MM.1S (cell line): ENCODE measurements at regions not wholly inside any gene's neighbourhood (a gene's known extent, or its start where the extent isn't known, plus 50 kb on each side); places are given as distances from the start of the nearest gene placed in this dataset.

Experiments used
- DNase-seq: peaks from one replicate; pipeline ENCODE4 v3.0.0-alpha.2; 2015
- H2AFZ ChIP-seq: fragments of 300-600 bp; sonication (generic); 2 replicates; pipeline ENCODE4 v1.6.0; 2016; ENCODE audit warnings: antibody characterized with exemption, low read length
- H3F3A ChIP-seq: fragments of 300-600 bp; sonication (generic); 2 replicates; pipeline ENCODE4 v1.6.1; 2016; ENCODE audit warnings: mild to moderate bottlenecking, antibody characterized with exemption, low read length, moderate library complexity, mixed read lengths; ENCODE audit not compliant: insufficient read depth
- H3K27ac ChIP-seq: fragments of 300-600 bp; sonication (generic); 2 replicates; pipeline ENCODE4 v1.5.1; 2016; ENCODE audit warnings: mild to moderate bottlenecking, low read length
- H3K27me3 ChIP-seq: fragments of 300-600 bp; sonication (generic); replicated peaks from 2 replicates; pipeline ENCODE4 v1.6.0; 2016; ENCODE audit warnings: low read length; ENCODE audit not compliant: insufficient read depth
- H3K36me3 ChIP-seq: fragments of 300-600 bp; sonication (generic); replicated peaks from 2 replicates; pipeline ENCODE4 v1.6.1; 2016; ENCODE audit warnings: mild to moderate bottlenecking, low read length, mixed read lengths; ENCODE audit not compliant: insufficient read depth
- H3K4me1 ChIP-seq: fragments of 300-600 bp; sonication (generic); 2 replicates; pipeline ENCODE4 v1.6.1; 2016; ENCODE audit warnings: low read length, mixed read lengths
- H3K4me2 ChIP-seq: fragments of 300-600 bp; sonication (generic); 2 replicates; pipeline ENCODE4 v1.6.0; 2016; ENCODE audit warnings: low read depth, low read length
- H3K4me3 ChIP-seq: fragments of 300-600 bp; sonication (generic); 2 replicates; pipeline ENCODE4 v1.5.1; 2016; ENCODE audit warnings: low read length, mixed read lengths
- H3K79me2 ChIP-seq: fragments of 300-600 bp; sonication (generic); 2 replicates; pipeline ENCODE4 v1.6.1; 2016; ENCODE audit warnings: mixed run types, low read length, mixed read lengths
- H3K9ac ChIP-seq: fragments of 300-600 bp; sonication (generic); 2 replicates; pipeline ENCODE4 v1.6.1; 2016; ENCODE audit warnings: low read length, mixed read lengths
- H3K9me2 ChIP-seq: fragments of 300-600 bp; sonication (generic); replicated peaks from 2 replicates; pipeline ENCODE4 v1.6.1; 2016; ENCODE audit warnings: mild to moderate bottlenecking, low read length, mixed read lengths; ENCODE audit not compliant: insufficient read depth
- H3K9me3 ChIP-seq: fragments of 300-600 bp; sonication (generic); replicated peaks from 2 replicates; pipeline ENCODE4 v1.6.1; 2016; ENCODE audit warnings: mild to moderate bottlenecking, low read length, mixed read lengths; ENCODE audit not compliant: insufficient read depth
- H4K20me1 ChIP-seq: fragments of 300-600 bp; sonication (generic); 2 replicates; pipeline ENCODE4 v1.6.1; 2016; ENCODE audit warnings: mild to moderate bottlenecking, low read length, moderate library complexity, mixed read lengths; ENCODE audit not compliant: insufficient read depth
- EZH2 ChIP-seq: fragments of 300-600 bp; sonication (generic); optimal IDR thresholded peaks from 2 replicates; pipeline ENCODE3; 2017; ENCODE audit warnings: low read depth, mild to moderate bottlenecking, antibody characterized with exemption, low read length, mixed read lengths
- EZH2phosphoT487 ChIP-seq: fragments of 300-600 bp; sonication (generic); IDR thresholded peaks from 2 replicates; pipeline ENCODE4 v1.6.1; 2018; ENCODE audit warnings: antibody characterized with exemption, low read length
- TF ChIP-seq, protein P1 (sequence below): fragments of 300-600 bp; sonication (generic); IDR thresholded peaks from 2 replicates; pipeline ENCODE4 v1.5.1; 2016; ENCODE audit warnings: antibody characterized with exemption, low read length, mixed read lengths

DNA sequence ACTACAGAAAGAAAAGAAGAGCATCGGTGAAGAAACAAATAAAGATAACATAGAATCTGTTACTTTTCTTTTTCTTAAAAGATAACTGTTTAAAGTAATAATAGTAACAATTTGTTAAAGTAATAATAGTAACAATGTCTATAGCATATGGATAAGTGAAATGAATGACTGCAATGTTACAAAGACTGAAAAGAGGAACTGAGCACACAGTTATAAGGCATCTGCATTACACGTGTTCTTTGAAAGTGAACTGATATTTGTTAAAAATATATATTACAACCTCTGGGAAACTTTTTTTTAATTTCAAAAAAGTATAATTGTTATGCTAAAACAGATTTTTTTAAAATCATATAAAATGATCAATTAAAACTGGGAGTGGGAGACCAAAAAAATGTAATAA, 88.4 kb upstream of the FST start:
- Histone ChIP-seq H3K9me2 (no peaks in the 10 kb centered on the region), H3K9ac (no peak overlapping the region), H2AFZ (no peak overlapping the region), H3K79me2 (no peaks in the 10 kb centered on the region), H3K9me3 (no peaks in the 10 kb centered on the region), H3F3A (no peaks in the 10 kb centered on the region), H4K20me1 (no peaks in the 10 kb centered on the region), H3K36me3 (no peaks in the 10 kb centered on the region), H3K4me1 (no peaks in the 10 kb centered on the region), H3K4me3 (no peak overlapping the region), H3K27ac (no peak overlapping the region), H3K4me2 (no peak overlapping the region), H3K27me3 (no peaks in the 10 kb centered on the region)
- TF ChIP-seq EZH2 (no peak), EZH2phosphoT487 (no peak)
- TF ChIP-seq, protein P1, sequence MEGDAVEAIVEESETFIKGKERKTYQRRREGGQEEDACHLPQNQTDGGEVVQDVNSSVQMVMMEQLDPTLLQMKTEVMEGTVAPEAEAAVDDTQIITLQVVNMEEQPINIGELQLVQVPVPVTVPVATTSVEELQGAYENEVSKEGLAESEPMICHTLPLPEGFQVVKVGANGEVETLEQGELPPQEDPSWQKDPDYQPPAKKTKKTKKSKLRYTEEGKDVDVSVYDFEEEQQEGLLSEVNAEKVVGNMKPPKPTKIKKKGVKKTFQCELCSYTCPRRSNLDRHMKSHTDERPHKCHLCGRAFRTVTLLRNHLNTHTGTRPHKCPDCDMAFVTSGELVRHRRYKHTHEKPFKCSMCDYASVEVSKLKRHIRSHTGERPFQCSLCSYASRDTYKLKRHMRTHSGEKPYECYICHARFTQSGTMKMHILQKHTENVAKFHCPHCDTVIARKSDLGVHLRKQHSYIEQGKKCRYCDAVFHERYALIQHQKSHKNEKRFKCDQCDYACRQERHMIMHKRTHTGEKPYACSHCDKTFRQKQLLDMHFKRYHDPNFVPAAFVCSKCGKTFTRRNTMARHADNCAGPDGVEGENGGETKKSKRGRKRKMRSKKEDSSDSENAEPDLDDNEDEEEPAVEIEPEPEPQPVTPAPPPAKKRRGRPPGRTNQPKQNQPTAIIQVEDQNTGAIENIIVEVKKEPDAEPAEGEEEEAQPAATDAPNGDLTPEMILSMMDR, result no peak
- DNase-seq, result no peak

DNA sequence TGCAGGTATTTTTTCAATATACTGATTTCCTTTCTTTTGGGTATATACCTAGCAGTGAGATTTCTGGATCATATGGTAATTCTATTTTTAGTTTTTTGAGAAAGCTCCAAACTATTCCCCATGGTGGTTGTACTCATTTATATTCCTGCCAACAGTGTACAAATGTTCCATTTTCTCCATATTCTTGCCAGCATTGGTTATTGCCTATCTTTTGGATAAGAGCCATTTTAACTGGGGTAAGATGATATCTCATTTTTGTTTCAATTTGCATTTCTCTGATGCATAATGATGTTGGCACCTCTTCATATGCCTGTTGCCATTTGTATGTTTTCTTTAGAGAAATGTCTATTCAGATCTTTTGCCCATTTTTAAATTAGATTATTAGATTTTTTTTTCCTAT, 85.6 kb upstream of the FST start:
- Histone ChIP-seq H2AFZ (no peak overlapping the region), H3F3A (no peaks in the 10 kb centered on the region), H3K27me3 (no peaks in the 10 kb centered on the region), H3K9ac (no peak overlapping the region), H3K79me2 (no peaks in the 10 kb centered on the region), H3K4me3 (no peak overlapping the region), H3K4me1 (no peaks in the 10 kb centered on the region), H3K9me2 (no peaks in the 10 kb centered on the region), H3K36me3 (no peaks in the 10 kb centered on the region), H4K20me1 (no peaks in the 10 kb centered on the region), H3K4me2 (no peak overlapping the region), H3K9me3 (no peaks in the 10 kb centered on the region), H3K27ac (no peak overlapping the region)
- no peak for DNase-seq
- TF ChIP-seq EZH2 (no peak), EZH2phosphoT487 (no peak)
- TF ChIP-seq, protein P1, result no peak

DNA sequence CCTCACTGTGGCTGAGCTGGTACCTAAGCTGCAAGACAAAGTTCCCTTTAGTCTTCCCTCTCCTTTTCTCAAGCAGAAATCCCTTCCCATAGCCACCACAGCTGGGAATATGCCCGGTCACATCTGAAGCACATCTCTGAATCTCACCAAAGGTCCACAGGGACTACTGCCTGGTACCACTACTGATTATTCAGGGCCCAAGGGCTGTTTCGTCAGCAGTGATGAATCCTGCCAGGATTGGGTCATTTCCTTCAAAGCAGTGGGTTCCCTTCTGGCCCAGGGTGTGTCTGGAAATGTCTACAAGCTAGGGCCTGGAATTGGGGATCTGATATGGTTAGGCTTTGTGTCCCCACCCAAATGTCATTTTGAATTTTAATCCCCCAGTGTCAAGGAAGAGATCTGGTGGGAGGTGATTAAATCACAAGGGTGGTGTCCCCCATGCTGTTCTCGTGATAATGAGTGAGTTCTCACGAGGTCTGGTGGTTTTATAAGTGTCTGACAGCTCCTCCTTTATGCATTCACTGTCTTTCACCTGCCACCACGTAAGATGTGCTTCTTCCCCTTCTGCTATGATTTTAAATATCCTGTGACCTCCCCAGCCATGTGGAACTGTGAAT, 83.2 kb upstream of the FST start:
- DNase-seq, result no peak
- TF ChIP-seq EZH2, result no peak
- no peak for TF ChIP-seq EZH2phosphoT487
- TF ChIP-seq, protein P1, result no peak
- Histone ChIP-seq H3K9me2 (no peaks in the 10 kb centered on the region), H3K4me3 (no peak overlapping the region), H3K4me1 (no peaks in the 10 kb centered on the region), H3K9ac (no peak overlapping the region), H3K36me3 (no peaks in the 10 kb centered on the region), H3K79me2 (no peaks in the 10 kb centered on the region), H2AFZ (no peak overlapping the region), H4K20me1 (no peaks in the 10 kb centered on the region), H3K9me3 (no peaks in the 10 kb centered on the region), H3K27ac (no peak overlapping the region), H3K4me2 (no peak overlapping the region), H3K27me3 (no peaks in the 10 kb centered on the region), H3F3A (no peaks in the 10 kb centered on the region)
